Prostate gland (tissue), 2 donors: ENCODE measurements at regions not wholly inside any gene's neighbourhood (a gene's known extent, or its start where the extent isn't known, plus 50 kb on each side); places are given as distances from the start of the nearest gene placed in this dataset.

Source experiments
- DNase-seq: peaks from one replicate; pipeline ENCODE4 v3.0.0-alpha.2; 2019; ENCODE audit warnings: low spot score
- H3K27ac ChIP-seq, 2 donors: fragments of 200-600 bp; sonication (generic); 2 replicates each; pipeline ENCODE4 v1.5.1; 2017 to 2019
- H3K27me3 ChIP-seq: fragments of 200-600 bp; sonication (generic); replicated peaks from 2 replicates; pipeline ENCODE4 v1.5.1; 2019; ENCODE audit not compliant: insufficient read depth
- H3K36me3 ChIP-seq, 2 donors: fragments of 200-600 bp; sonication (generic); 1 replicate in 1 of 2; 2 replicates in 1 of 2; pipeline versions ENCODE4 v1.5.1 to v1.8.1; 2017 to 2019
- H3K4me1 ChIP-seq: fragments of 200-600 bp; sonication (generic); replicated peaks from 2 replicates; pipeline ENCODE4 v1.5.1; 2019
- H3K4me3 ChIP-seq, 2 donors: fragments of 200-600 bp; sonication (generic); 2 replicates each; pipeline ENCODE4 v1.5.1; 2017 to 2019
- H3K9me3 ChIP-seq: fragments of 200-600 bp; sonication (generic); 2 replicates; pipeline ENCODE4 v1.5.1; 2017
- CTCF ChIP-seq, 4 experiments: fragments of 200-600 bp in 2 of 4; fragments of 450-650 bp in 2 of 4; sonication (generic) in 2 of 4; IDR thresholded peaks; 1 replicate in 3 of 4; 2 replicates in 1 of 4; pipeline ENCODE4 v1.5.1; 2016 to 2019; ENCODE audit warnings: antibody characterized with exemption in 4 of 4, mild to moderate bottlenecking in 2 of 4, moderate library complexity in 2 of 4
- POLR2A ChIP-seq: fragments of 450-650 bp; IDR thresholded peaks from one replicate; pipeline ENCODE4 v1.6.1; 2016; ENCODE audit warnings: antibody characterized with exemption, mild to moderate bottlenecking
- POLR2AphosphoS5 ChIP-seq: sonication (generic); formaldehyde crosslinking; IDR thresholded peaks from one replicate; pipeline ENCODE4 v1.6.1; 2017; ENCODE audit warnings: antibody characterized with exemption
- WGBS: methylation state at CpG from one replicate; pipeline ENCODE4 v1.1.5; 2018; 5-methylcytosine and 5-hydroxymethylcytosine counted together
- intact Hi-C: fragments of 100-400 bp; cut with DNase I; formaldehyde crosslinking; loops from one replicate; pipeline ENCODE4 v1.14.2; 2022

- no peak overlapping the region for H3K27ac ChIP-seq
- TF ChIP-seq CTCF (IDR thresholded peaks at IDR 0.05), result no peak
- TF ChIP-seq POLR2A, result no peak
- TF ChIP-seq POLR2AphosphoS5, result no peak
- no peak for DNase-seq
- intact Hi-C loops, result loop anchor here (10.0 kb wide), 1 partner anchor 616 kb away; no protein-coding TSS in a partner anchor
- no peaks in the 10 kb centered on the region for H3K9me3 ChIP-seq
- H3K27me3 ChIP-seq, result no peaks in the 10 kb centered on the region
- no peaks in the 10 kb centered on the region for H3K4me1 ChIP-seq
- 87% methylated on average over 3 of the region's 3 CpGs for WGBS
- H3K4me3 ChIP-seq, result no peak overlapping the region
- no peaks in the 10 kb centered on the region for H3K36me3 ChIP-seq
Observed at GRCh38 chr4:74878323-74878722, 54.6 kb upstream of the PARM1 start.

- no peak overlapping the region for H3K27ac ChIP-seq
- H3K4me3 ChIP-seq, result no peak overlapping the region
- H3K27me3 ChIP-seq, result no peaks in the 10 kb centered on the region
- DNase-seq, result no peak
- WGBS, result 91% methylated on average over 2 of the region's 2 CpGs
- H3K4me1 ChIP-seq, result no peaks in the 10 kb centered on the region
- no peak for TF ChIP-seq CTCF (IDR thresholded peaks at IDR 0.05)
- no peak for TF ChIP-seq POLR2A
- TF ChIP-seq POLR2AphosphoS5, result no peak
- intact Hi-C loops, result loop anchor here (10.0 kb wide), 1 partner anchor 619 kb away; no protein-coding TSS in a partner anchor
- H3K36me3 ChIP-seq, result no peaks in the 10 kb centered on the region
- no peaks in the 10 kb centered on the region for H3K9me3 ChIP-seq
Observed at GRCh38 chr4:74875451-74875850, 57.5 kb upstream of the PARM1 start.

GRCh38 chr4:74874753-74875367 lies 58.1 kb upstream of the PARM1 start:
- 28% methylated on average over 1 of the region's 1 CpG for WGBS
- H3K4me3 ChIP-seq, result no peak overlapping the region
- no peaks in the 10 kb centered on the region for H3K27me3 ChIP-seq
- DNase-seq, result peak; percentile 61
- no peaks in the 10 kb centered on the region for H3K4me1 ChIP-seq
- H3K9me3 ChIP-seq, result no peaks in the 10 kb centered on the region
- intact Hi-C loops, result loop anchor here (10.0 kb wide), 1 partner anchor 620 kb away; no protein-coding TSS in a partner anchor
- H3K27ac ChIP-seq, result no peak overlapping the region
- peak; percentile 61 to 88 (median 84) for TF ChIP-seq CTCF (IDR thresholded peaks at IDR 0.05)
- TF ChIP-seq POLR2A, result no peak
- peak; percentile 63 for TF ChIP-seq POLR2AphosphoS5
- H3K36me3 ChIP-seq, result no peaks in the 10 kb centered on the region

GRCh38 chr4:74873545-74874301 lies 59.2 kb upstream of the PARM1 start:
- H3K27ac ChIP-seq, result no peak overlapping the region

More at GRCh38 chr4:74873545-74874301, 59.2 kb upstream of the PARM1 start:
- no peaks in the 10 kb centered on the region for H3K36me3 ChIP-seq
- TF ChIP-seq POLR2A, result no peak
- TF ChIP-seq CTCF (IDR thresholded peaks at IDR 0.05), result no peak
- TF ChIP-seq POLR2AphosphoS5, result no peak
- intact Hi-C loops, result loop anchor here (10.0 kb wide), 1 partner anchor 621 kb away; no protein-coding TSS in a partner anchor
- no peaks in the 10 kb centered on the region for H3K27me3 ChIP-seq
- H3K4me3 ChIP-seq, result no peak overlapping the region
- H3K4me1 ChIP-seq, result no peaks in the 10 kb centered on the region
- H3K9me3 ChIP-seq, result no peaks in the 10 kb centered on the region
- 44% methylated on average over 3 of the region's 3 CpGs for WGBS
- no peak for DNase-seq
